DND-41 (cell line): ENCODE measurements at regions not wholly inside any gene's neighbourhood (a gene's known extent, or its start where the extent isn't known, plus 50 kb on each side); places are given as distances from the start of the nearest gene placed in this dataset.
A peak's percentile ranks its signal among the peaks of the same experiment; 100 is the strongest.

Experiments
- ATAC-seq: fragments of 200-7000 bp; cut with Tn5 transposase; 3 replicates; pipeline ENCODE4 v1.9.1; 2021; ENCODE audit warnings: low read depth; ENCODE audit not compliant: insufficient read depth
- DNase-seq: peaks from one replicate; pipeline ENCODE4 v3.0.0-alpha.2; 2020
- H2AFZ ChIP-seq: 2 replicates; pipeline ENCODE4 v1.6.0; 2012; ENCODE audit warnings: low read depth, low read length
- H3K27ac ChIP-seq: 2 replicates; pipeline ENCODE4 v1.5.1; 2012; ENCODE audit warnings: low read length, inconsistent platforms
- H3K27me3 ChIP-seq: fragments of 200-600 bp; sonication (generic); 2 replicates; pipeline ENCODE4 v1.6.0; 2012; ENCODE audit warnings: low read length, mild to moderate bottlenecking, inconsistent platforms; ENCODE audit not compliant: insufficient read depth, poor library complexity
- H3K36me3 ChIP-seq: 2 replicates; pipeline ENCODE4 v1.5.1; 2012; ENCODE audit warnings: low read length, inconsistent platforms; ENCODE audit not compliant: insufficient read depth
- H3K4me1 ChIP-seq: 2 replicates; pipeline ENCODE4 v1.5.1; 2012; ENCODE audit warnings: mild to moderate bottlenecking, low read length; ENCODE audit not compliant: insufficient read depth
- H3K4me2 ChIP-seq: 2 replicates; pipeline ENCODE4 v1.6.0; 2012; ENCODE audit warnings: mild to moderate bottlenecking, moderate library complexity, low read length, inconsistent platforms; ENCODE audit not compliant: insufficient read depth
- H3K4me3 ChIP-seq, 2 experiments: fragments of 200-600 bp in 1 of 2; shearing (Covaris generic) in 1 of 2; 2 replicates each; pipeline ENCODE4 v1.5.1; 2012 to 2016; ENCODE audit warnings: inconsistent platforms in 2 of 2, low read length in 2 of 2, mild to moderate bottlenecking in 2 of 2, low read depth in 1 of 2, moderate library complexity in 1 of 2
- H3K79me2 ChIP-seq: 2 replicates; pipeline ENCODE4 v1.6.0; 2012; ENCODE audit warnings: low read length, inconsistent platforms; ENCODE audit not compliant: insufficient read depth
- H3K9ac ChIP-seq: 2 replicates; pipeline ENCODE4 v1.6.0; 2012; ENCODE audit warnings: low read depth, mild to moderate bottlenecking, inconsistent platforms, low read length, moderate library complexity
- H3K9me3 ChIP-seq: 2 replicates; pipeline ENCODE4 v1.5.1; 2012; ENCODE audit warnings: low read length, moderate library complexity, mild to moderate bottlenecking, inconsistent platforms; ENCODE audit not compliant: insufficient read depth, severe bottlenecking
- H4K20me1 ChIP-seq: 2 replicates; pipeline ENCODE4 v1.6.0; 2012; ENCODE audit warnings: low read length; ENCODE audit not compliant: insufficient read depth
- EZH2 ChIP-seq: IDR thresholded peaks from 3 replicates; pipeline ENCODE4 v1.6.1; 2012; ENCODE audit warnings: borderline replicate concordance, low read depth, mild to moderate bottlenecking, moderate library complexity, low read length, inconsistent platforms; ENCODE audit not compliant: severe bottlenecking
- TF ChIP-seq, protein P1 (sequence below): IDR thresholded peaks from 2 replicates; pipeline ENCODE4 v1.5.1; 2012; ENCODE audit warnings: borderline replicate concordance, low read length, moderate library complexity, mild to moderate bottlenecking; ENCODE audit not compliant: poor library complexity, severe bottlenecking; ENCODE audit errors: extremely low read depth

DNA sequence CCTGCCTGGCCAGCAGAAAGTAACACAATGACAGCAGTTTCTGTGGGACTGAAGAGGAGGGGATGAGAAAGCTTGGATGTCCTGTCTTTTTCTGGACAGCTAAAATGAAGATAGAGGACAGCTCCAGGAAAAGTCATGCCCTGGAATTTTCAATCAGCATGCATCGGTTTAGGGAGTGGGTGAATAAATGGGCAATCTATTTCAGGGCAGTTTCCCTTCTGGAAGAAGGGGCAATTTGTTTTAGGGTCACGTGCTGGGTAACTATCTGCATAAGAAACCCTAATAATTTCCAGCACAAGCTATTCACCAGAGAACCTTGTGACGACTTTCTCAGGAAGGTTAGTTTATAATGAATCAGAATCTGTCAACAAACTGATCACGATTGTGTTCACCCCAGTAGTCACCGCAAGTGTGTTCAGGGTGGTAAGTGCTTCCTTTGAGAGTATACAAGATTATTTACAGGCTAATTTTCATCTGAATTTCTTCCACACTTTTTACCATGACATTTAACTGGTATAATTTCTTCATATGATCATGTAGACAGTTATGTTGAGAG lies 318.0 kb upstream of the GBE1 start:
- H3K36me3 ChIP-seq, result no peaks in the 10 kb centered on the region
- H4K20me1 ChIP-seq, result no peaks in the 10 kb centered on the region
- no peaks in the 10 kb centered on the region for H3K27me3 ChIP-seq
- ATAC-seq, result no peak
- peaks cover 52% of the 10 kb centered on the region for H3K4me1 ChIP-seq
- H3K4me3 ChIP-seq, result no peak overlapping the region
- H3K9ac ChIP-seq, result peak overlapping the region; percentile 54
- peak overlapping the region; percentile 85 for H3K27ac ChIP-seq
- no peak for DNase-seq
- no peak for TF ChIP-seq EZH2
- H3K4me2 ChIP-seq, result peak overlapping the region; percentile 53; the same call in 1 of the 2 replicates
- H3K79me2 ChIP-seq, result no peaks in the 10 kb centered on the region
- no peaks in the 10 kb centered on the region for H3K9me3 ChIP-seq
- peak overlapping the region; percentile 65 for H2AFZ ChIP-seq

DNA sequence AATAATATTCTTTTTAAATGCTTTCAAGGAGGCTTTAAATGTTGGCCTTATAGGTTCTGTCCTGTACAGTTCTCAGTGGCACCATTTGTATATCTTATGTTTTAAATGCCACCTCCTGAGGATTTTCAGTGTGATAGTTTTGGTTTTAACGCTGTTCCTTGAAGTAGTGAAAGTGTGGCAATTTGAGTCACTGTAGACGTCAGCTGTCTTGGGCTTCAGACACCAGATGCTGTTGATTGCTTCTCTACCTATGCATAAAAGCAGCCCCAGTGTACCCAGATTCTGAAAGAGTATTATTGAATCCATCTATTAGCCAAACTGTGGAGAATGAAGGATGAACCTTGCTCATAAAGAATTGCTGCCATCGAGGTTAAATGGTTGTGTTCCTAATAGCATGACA lies 316.8 kb upstream of the GBE1 start:
- Histone ChIP-seq H3K27me3 (no peaks in the 10 kb centered on the region), H3K9me3 (no peaks in the 10 kb centered on the region), H4K20me1 (no peaks in the 10 kb centered on the region), H3K4me1 (peaks cover 52% of the 10 kb centered on the region), H2AFZ (peak overlapping the region; percentile 5), H3K79me2 (no peaks in the 10 kb centered on the region), H3K9ac (no peak overlapping the region), H3K27ac (peak overlapping the region; percentile 85), H3K4me3 (no peak overlapping the region), H3K36me3 (no peaks in the 10 kb centered on the region), H3K4me2 (no peak overlapping the region)
- DNase-seq, result no peak
- no peak for TF ChIP-seq EZH2
- TF ChIP-seq, protein P1, sequence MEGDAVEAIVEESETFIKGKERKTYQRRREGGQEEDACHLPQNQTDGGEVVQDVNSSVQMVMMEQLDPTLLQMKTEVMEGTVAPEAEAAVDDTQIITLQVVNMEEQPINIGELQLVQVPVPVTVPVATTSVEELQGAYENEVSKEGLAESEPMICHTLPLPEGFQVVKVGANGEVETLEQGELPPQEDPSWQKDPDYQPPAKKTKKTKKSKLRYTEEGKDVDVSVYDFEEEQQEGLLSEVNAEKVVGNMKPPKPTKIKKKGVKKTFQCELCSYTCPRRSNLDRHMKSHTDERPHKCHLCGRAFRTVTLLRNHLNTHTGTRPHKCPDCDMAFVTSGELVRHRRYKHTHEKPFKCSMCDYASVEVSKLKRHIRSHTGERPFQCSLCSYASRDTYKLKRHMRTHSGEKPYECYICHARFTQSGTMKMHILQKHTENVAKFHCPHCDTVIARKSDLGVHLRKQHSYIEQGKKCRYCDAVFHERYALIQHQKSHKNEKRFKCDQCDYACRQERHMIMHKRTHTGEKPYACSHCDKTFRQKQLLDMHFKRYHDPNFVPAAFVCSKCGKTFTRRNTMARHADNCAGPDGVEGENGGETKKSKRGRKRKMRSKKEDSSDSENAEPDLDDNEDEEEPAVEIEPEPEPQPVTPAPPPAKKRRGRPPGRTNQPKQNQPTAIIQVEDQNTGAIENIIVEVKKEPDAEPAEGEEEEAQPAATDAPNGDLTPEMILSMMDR, result no peak
- ATAC-seq, result no peak

DNA sequence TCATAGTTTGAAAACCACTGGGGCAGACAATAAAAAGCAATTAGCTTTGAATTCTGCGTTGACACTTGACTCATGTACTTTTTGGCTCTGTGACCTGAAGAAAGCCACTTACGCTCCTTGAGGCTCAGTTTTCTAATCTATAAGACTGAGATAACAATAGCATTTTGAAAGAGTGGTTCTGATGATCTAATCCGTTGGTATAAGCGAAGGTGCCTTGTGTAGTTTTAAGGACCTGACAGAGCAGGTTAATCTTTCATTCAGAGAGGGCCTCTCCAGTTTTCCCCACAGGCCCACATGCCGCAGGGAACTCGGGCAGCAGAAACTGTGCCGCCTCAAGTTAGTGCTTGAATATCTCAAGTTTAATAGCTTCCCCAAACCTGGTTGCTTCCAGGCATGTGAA lies 306.0 kb upstream of the GBE1 start:
- DNase-seq (no peak), ATAC-seq (no peak)
- Histone ChIP-seq H3K9me3 (no peaks in the 10 kb centered on the region), H3K27me3 (no peaks in the 10 kb centered on the region), H3K4me3 (no peak overlapping the region), H3K4me2 (no peak overlapping the region), H3K9ac (no peak overlapping the region), H3K36me3 (no peaks in the 10 kb centered on the region), H3K27ac (no peak overlapping the region), H4K20me1 (no peaks in the 10 kb centered on the region), H3K4me1 (no peaks in the 10 kb centered on the region), H3K79me2 (no peaks in the 10 kb centered on the region), H2AFZ (no peak overlapping the region)
- TF ChIP-seq EZH2, result no peak
- TF ChIP-seq, protein P1, result no peak

DNA sequence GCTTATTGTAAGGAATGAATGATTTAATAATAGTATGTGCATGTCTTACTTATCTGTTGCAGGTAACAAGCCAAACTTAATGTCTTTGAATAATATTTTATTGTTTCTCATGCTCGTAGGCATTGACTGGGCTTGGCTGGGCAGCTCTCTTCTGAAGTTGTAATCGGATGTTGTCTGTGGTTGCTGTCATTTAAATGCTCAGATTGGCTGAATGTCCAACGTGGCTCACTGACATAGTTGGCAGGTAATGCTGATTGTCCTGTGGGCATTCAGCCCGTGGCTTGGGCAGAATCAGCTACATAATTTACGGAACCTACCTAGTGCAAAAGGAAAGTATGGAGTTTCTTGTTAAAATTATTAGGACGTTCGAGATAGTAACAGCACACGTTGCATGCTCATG lies 297.4 kb upstream of the GBE1 start:
- Histone ChIP-seq H3K79me2 (no peaks in the 10 kb centered on the region), H2AFZ (0 out of 2 replicates have a peak overlapping the region, but pooled peaks have one; percentile 46), H3K4me2 (no peak overlapping the region), H3K4me1 (no peaks in the 10 kb centered on the region), H3K9ac (no peak overlapping the region), H3K36me3 (no peaks in the 10 kb centered on the region), H4K20me1 (no peaks in the 10 kb centered on the region), H3K9me3 (no peaks in the 10 kb centered on the region), H3K27ac (no peak overlapping the region), H3K27me3 (no peaks in the 10 kb centered on the region), H3K4me3 (no peak overlapping the region)
- TF ChIP-seq, protein P1, result no peak
- no peak for TF ChIP-seq EZH2
- ATAC-seq, result no peak
- no peak for DNase-seq
